ENCODE measurements at regions not wholly inside any gene's neighbourhood (a gene's known extent, or its start where the extent isn't known, plus 50 kb on each side); places are given as distances from the start of the nearest gene placed in this dataset.

GRCh38 chr15:62847900-62848489 is 194.6 kb upstream of the TPM1 start:
- DNase-seq (ENCODE audit: low read depth in 1 of 2, low spot score in 1 of 2) = peak; percentile 16 to 50
- TF ChIP-seq POLR2AphosphoS5 (IDR thresholded peaks at IDR 0.05; ENCODE audit: low read depth) (no peak), GABPA (IDR thresholded peaks at IDR 0.05; ENCODE audit: low read depth) (no peak), REST (IDR thresholded peaks at IDR 0.05; ENCODE audit: insufficient replicate concordance, low read depth) (no peak), SPI1 (IDR thresholded peaks at IDR 0.05; ENCODE audit: borderline replicate concordance, low read depth) (no peak), CTCF (IDR thresholded peaks at IDR 0.05; ENCODE audit: insufficient read depth, low read length) (peak; percentile 41)
- H3K27ac ChIP-seq (replicated peaks) = no peak overlapping the region
- no peaks in the 10 kb centered on the region for H3K27me3 ChIP-seq (ENCODE audit: insufficient read depth, poor library complexity, severe bottlenecking)
- no peak overlapping the region for H3K4me3 ChIP-seq (replicated peaks; ENCODE audit: insufficient read depth, low read length)

GRCh38 chr15:62848632-62849050 is 193.9 kb upstream of the TPM1 start:
- TF ChIP-seq GABPA (IDR thresholded peaks at IDR 0.05; ENCODE audit: low read depth) = no peak
- TF ChIP-seq SPI1 (IDR thresholded peaks at IDR 0.05; ENCODE audit: borderline replicate concordance, low read depth) = no peak
- TF ChIP-seq REST (IDR thresholded peaks at IDR 0.05; ENCODE audit: insufficient replicate concordance, low read depth) = no peak
- TF ChIP-seq CTCF (IDR thresholded peaks at IDR 0.05; ENCODE audit: insufficient read depth, low read length) = no peak
- TF ChIP-seq POLR2AphosphoS5 (IDR thresholded peaks at IDR 0.05; ENCODE audit: low read depth) = no peak
- Histone ChIP-seq H3K27ac (replicated peaks) (no peak overlapping the region), H3K27me3 (ENCODE audit: insufficient read depth, poor library complexity, severe bottlenecking) (no peaks in the 10 kb centered on the region), H3K4me3 (replicated peaks; ENCODE audit: insufficient read depth, low read length) (no peak overlapping the region)
- DNase-seq (ENCODE audit: low read depth in 1 of 2, low spot score in 1 of 2) = no peak

- Histone ChIP-seq H3K4me3 (replicated peaks; ENCODE audit: insufficient read depth, low read length) (no peak overlapping the region), H3K27me3 (ENCODE audit: insufficient read depth, poor library complexity, severe bottlenecking) (no peaks in the 10 kb centered on the region), H3K27ac (replicated peaks) (no peak overlapping the region)
- no peak for DNase-seq (ENCODE audit: low read depth in 1 of 2, low spot score in 1 of 2)
- TF ChIP-seq CTCF (IDR thresholded peaks at IDR 0.05; ENCODE audit: insufficient read depth, low read length) (no peak), SPI1 (IDR thresholded peaks at IDR 0.05; ENCODE audit: borderline replicate concordance, low read depth) (no peak), GABPA (IDR thresholded peaks at IDR 0.05; ENCODE audit: low read depth) (no peak), POLR2AphosphoS5 (IDR thresholded peaks at IDR 0.05; ENCODE audit: low read depth) (no peak), REST (IDR thresholded peaks at IDR 0.05; ENCODE audit: insufficient replicate concordance, low read depth) (no peak)
These were observed 193.0 kb upstream of the TPM1 start for GRCh38 chr15:62849316-62850106.
